ACC112 (cell line): ENCODE measurements at regions not wholly inside any gene's neighbourhood (a gene's known extent, or its start where the extent isn't known, plus 50 kb on each side); places are given as distances from the start of the nearest gene placed in this dataset.

Experiments
- H2AFZ ChIP-seq: fragments of 200-600 bp; sonication (generic); one replicate; pipeline ENCODE4 v1.6.0; 2017; ENCODE audit warnings: antibody characterized with exemption, low read length; ENCODE audit not compliant: unreplicated experiment
- H3K27ac ChIP-seq: fragments of 200-600 bp; sonication (generic); 2 replicates; pipeline ENCODE4 v1.5.1; 2014; ENCODE audit warnings: low read depth, mild to moderate bottlenecking, antibody characterized with exemption, low read length, moderate library complexity
- H3K27me3 ChIP-seq: fragments of 200-600 bp; sonication (generic); 2 replicates; pipeline ENCODE4 v1.6.1; 2014; ENCODE audit warnings: mild to moderate bottlenecking, antibody characterized with exemption, low read length, moderate library complexity, mixed read lengths; ENCODE audit not compliant: insufficient read depth
- H3K36me3 ChIP-seq: fragments of 200-600 bp; sonication (generic); 2 replicates; pipeline ENCODE4 v1.6.1; 2016; ENCODE audit warnings: mild to moderate bottlenecking, antibody characterized with exemption, low read length, moderate library complexity, mixed read lengths; ENCODE audit not compliant: insufficient read depth
- H3K4me1 ChIP-seq: fragments of 200-600 bp; sonication (generic); one replicate; pipeline ENCODE4 v1.6.1; 2016; ENCODE audit warnings: low read length, mixed read lengths; ENCODE audit not compliant: insufficient read depth, unreplicated experiment, control insufficient read depth
- H3K4me3 ChIP-seq: fragments of 200-600 bp; sonication (generic); 2 replicates; pipeline ENCODE4 v1.5.1; 2014; ENCODE audit warnings: mild to moderate bottlenecking, low read depth, low read length
- H3K79me2 ChIP-seq: fragments of 200-600 bp; sonication (generic); one replicate; pipeline ENCODE4 v1.6.0; 2016; ENCODE audit warnings: low read length; ENCODE audit not compliant: control insufficient read depth, unreplicated experiment, insufficient read depth

- Histone ChIP-seq H3K27ac (no peak overlapping the region), H3K4me1 (no peaks in the 10 kb centered on the region), H2AFZ (no peak overlapping the region), H3K27me3 (peaks cover 39% of the 10 kb centered on the region), H3K79me2 (no peaks in the 10 kb centered on the region), H3K36me3 (no peaks in the 10 kb centered on the region), H3K4me3 (no peak overlapping the region)
These were observed 98.2 kb downstream of the UNCX start for GRCh38 chr7:1330801-1331425.

- Histone ChIP-seq H3K27me3 (peaks cover 48% of the 10 kb centered on the region), H3K79me2 (no peaks in the 10 kb centered on the region), H3K27ac (no peak overlapping the region), H2AFZ (no peak overlapping the region), H3K4me3 (no peak overlapping the region), H3K4me1 (no peaks in the 10 kb centered on the region), H3K36me3 (no peaks in the 10 kb centered on the region)
These were observed 99.1 kb downstream of the UNCX start for GRCh38 chr7:1331561-1332467.

- no peaks in the 10 kb centered on the region for H3K4me1 ChIP-seq
- no peaks in the 10 kb centered on the region for H3K79me2 ChIP-seq
- no peaks in the 10 kb centered on the region for H3K36me3 ChIP-seq
- H3K4me3 ChIP-seq: no peak overlapping the region
- no peak overlapping the region for H3K27ac ChIP-seq
- peaks cover 63% of the 10 kb centered on the region for H3K27me3 ChIP-seq
- no peak overlapping the region for H2AFZ ChIP-seq
These were observed 103.8 kb downstream of the UNCX start for GRCh38 chr7:1336509-1336908.

- Histone ChIP-seq H3K27me3 (peaks cover 45% of the 10 kb centered on the region), H3K4me3 (no peak overlapping the region), H3K4me1 (no peaks in the 10 kb centered on the region), H2AFZ (no peak overlapping the region), H3K27ac (no peak overlapping the region), H3K79me2 (no peaks in the 10 kb centered on the region), H3K36me3 (no peaks in the 10 kb centered on the region)
These were observed 106.9 kb downstream of the UNCX start for GRCh38 chr7:1339611-1340010.

- Histone ChIP-seq H2AFZ (no peak overlapping the region), H3K4me3 (no peak overlapping the region), H3K27ac (no peak overlapping the region), H3K36me3 (no peaks in the 10 kb centered on the region), H3K4me1 (no peaks in the 10 kb centered on the region), H3K27me3 (peaks cover 48% of the 10 kb centered on the region), H3K79me2 (no peaks in the 10 kb centered on the region)
These were observed 107.4 kb downstream of the UNCX start for GRCh38 chr7:1340031-1340430.

- no peak overlapping the region for H3K27ac ChIP-seq
- no peak overlapping the region for H3K4me3 ChIP-seq
- no peaks in the 10 kb centered on the region for H3K79me2 ChIP-seq
- H3K36me3 ChIP-seq: no peaks in the 10 kb centered on the region
- no peaks in the 10 kb centered on the region for H3K4me1 ChIP-seq
- H3K27me3 ChIP-seq: peaks cover 49% of the 10 kb centered on the region
- H2AFZ ChIP-seq: no peak overlapping the region
These were observed 108.0 kb downstream of the UNCX start for GRCh38 chr7:1340461-1341360.

GRCh38 chr7:1341361-1342089 is 108.9 kb downstream of the UNCX start:
- Histone ChIP-seq H3K36me3 (no peaks in the 10 kb centered on the region), H3K4me1 (no peaks in the 10 kb centered on the region), H3K4me3 (no peak overlapping the region), H2AFZ (no peak overlapping the region), H3K27me3 (peaks cover 47% of the 10 kb centered on the region), H3K79me2 (no peaks in the 10 kb centered on the region), H3K27ac (no peak overlapping the region)

GRCh38 chr7:1342090-1342640 is 109.5 kb downstream of the UNCX start:
- no peaks in the 10 kb centered on the region for H3K4me1 ChIP-seq
- H3K36me3 ChIP-seq: no peaks in the 10 kb centered on the region
- H3K27ac ChIP-seq: no peak overlapping the region
- no peaks in the 10 kb centered on the region for H3K79me2 ChIP-seq
- peaks cover 40% of the 10 kb centered on the region for H3K27me3 ChIP-seq
- no peak overlapping the region for H2AFZ ChIP-seq
- H3K4me3 ChIP-seq: no peak overlapping the region

GRCh38 chr7:1343551-1343950 is 110.9 kb downstream of the UNCX start:
- Histone ChIP-seq H3K27ac (no peak overlapping the region), H3K27me3 (peaks cover 38% of the 10 kb centered on the region), H3K36me3 (no peaks in the 10 kb centered on the region)

GRCh38 chr7:1344421-1344820 is 111.7 kb downstream of the UNCX start:
- H3K27me3 ChIP-seq: peaks cover 39% of the 10 kb centered on the region
- H2AFZ ChIP-seq: no peak overlapping the region
- no peaks in the 10 kb centered on the region for H3K79me2 ChIP-seq
- H3K36me3 ChIP-seq: no peaks in the 10 kb centered on the region
- H3K4me1 ChIP-seq: no peaks in the 10 kb centered on the region
- H3K27ac ChIP-seq: no peak overlapping the region
- H3K4me3 ChIP-seq: no peak overlapping the region

More at GRCh38 chr7:1343551-1343950, 110.9 kb downstream of the UNCX start:
- H3K4me3 ChIP-seq: no peak overlapping the region
- H2AFZ ChIP-seq: no peak overlapping the region
- no peaks in the 10 kb centered on the region for H3K79me2 ChIP-seq
- H3K4me1 ChIP-seq: no peaks in the 10 kb centered on the region
